Natural killer cell treated with Interleukin-12 subunit alpha and Interleukin-12 subunit beta and Interleukin-15 and Interleukin-18, amount 100 ng/mL, for 72 hours (primary cell): ENCODE measurements at regions not wholly inside any gene's neighbourhood (a gene's known extent, or its start where the extent isn't known, plus 50 kb on each side); places are given as distances from the start of the nearest gene placed in this dataset.

ENCODE experiments used
- ATAC-seq, 2 donors: fragments of 150-1000 bp; cut with Tn5 transposase in 1 of 2; sonication (Bioruptor Pico), chemical (Tn5 transposase) in 1 of 2; 2 replicates each; pipeline ENCODE4 v1.10.0; 2021
- DNase-seq: peaks from one replicate; pipeline ENCODE4 v3.0.0; 2022; ENCODE audit warnings: low spot score
- H3K27ac Mint-ChIP-seq, 2 donors: 1 replicate in 1 of 2; 2 replicates in 1 of 2; pipeline ENCODE4 v1.8.0; 2022; ENCODE audit warnings: mixed read lengths in 2 of 2, mild to moderate bottlenecking in 1 of 2, moderate library complexity in 1 of 2
- H3K27me3 Mint-ChIP-seq, 2 donors: 1 replicate in 1 of 2; 2 replicates in 1 of 2; pipeline ENCODE4 v1.8.0; 2022; ENCODE audit warnings: mixed read lengths in 2 of 2
- H3K36me3 Mint-ChIP-seq: one replicate; pipeline ENCODE4 v1.8.0; 2022; ENCODE audit warnings: mixed read lengths
- H3K4me1 Mint-ChIP-seq, 2 donors: 1 replicate in 1 of 2; 2 replicates in 1 of 2; pipeline ENCODE4 v1.8.0; 2022; ENCODE audit warnings: low read depth in 2 of 2, mixed read lengths in 2 of 2, mild to moderate bottlenecking in 1 of 2
- H3K4me3 Mint-ChIP-seq: one replicate; pipeline ENCODE4 v1.8.0; 2022; ENCODE audit warnings: mixed read lengths
- H3K9me3 Mint-ChIP-seq: 2 replicates; pipeline ENCODE4 v1.8.0; 2022; ENCODE audit warnings: mixed read lengths

DNA sequence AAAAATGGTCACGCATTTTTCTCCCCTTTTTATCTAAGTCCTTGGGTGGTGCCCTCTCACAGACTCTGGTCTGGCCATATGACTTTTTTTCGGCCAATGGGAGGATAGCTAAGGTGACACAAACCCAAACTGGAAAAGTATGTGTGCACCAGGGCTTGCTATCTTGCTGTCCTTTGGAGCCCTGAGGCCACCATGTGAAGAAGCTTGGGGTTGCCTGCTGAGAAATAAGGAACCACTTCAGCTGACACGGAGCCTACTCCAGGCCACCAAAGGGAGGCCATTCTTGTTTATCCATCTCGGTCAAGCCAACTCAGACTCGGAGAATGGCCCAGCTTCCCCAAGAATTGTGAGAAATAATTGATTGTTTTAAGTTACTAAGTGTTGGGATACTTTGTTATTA lies 111.4 kb upstream of the ZFHX3 start:
- Mint-ChIP-seq H3K4me1 (peaks cover 7% of the 10 kb centered on the region in 2 donors), H3K27ac (no peak overlapping the region), H3K36me3 (no peaks in the 10 kb centered on the region), H3K4me3 (no peak overlapping the region), H3K9me3 (no peaks in the 10 kb centered on the region), H3K27me3 (peaks cover 0 to 3% of the 10 kb centered on the region in 2 donors)
- no peak for ATAC-seq
- DNase-seq, result no peak

DNA sequence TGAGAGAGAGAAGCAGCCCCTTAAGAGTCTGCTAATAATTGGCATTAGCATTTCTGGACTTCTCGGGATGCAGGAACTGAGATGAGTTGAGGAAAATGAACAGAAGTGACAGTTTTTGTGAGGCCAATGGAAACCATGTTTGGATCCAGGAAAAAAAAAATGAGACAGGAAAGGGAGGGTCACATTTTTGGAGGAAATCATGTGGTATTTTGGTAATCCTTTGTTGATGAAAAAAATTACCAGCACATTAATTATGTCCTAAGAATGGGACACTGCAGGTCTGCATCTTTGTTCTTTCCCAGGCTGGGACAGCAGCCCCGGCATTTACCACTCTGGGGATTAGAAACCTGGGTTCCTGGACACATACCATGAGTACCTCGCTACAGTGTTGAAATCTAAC lies 109.9 kb upstream of the ZFHX3 start:
- DNase-seq (no peak), ATAC-seq (no peak)
- peaks cover 7 to 9% of the 10 kb centered on the region in 2 donors for H3K4me1 Mint-ChIP-seq
- H3K27ac Mint-ChIP-seq, result no peak overlapping the region
- H3K9me3 Mint-ChIP-seq, result no peaks in the 10 kb centered on the region
- peaks cover under 1 to 5% of the 10 kb centered on the region in 2 donors for H3K27me3 Mint-ChIP-seq
- no peaks in the 10 kb centered on the region for H3K36me3 Mint-ChIP-seq
- no peak overlapping the region for H3K4me3 Mint-ChIP-seq

DNA sequence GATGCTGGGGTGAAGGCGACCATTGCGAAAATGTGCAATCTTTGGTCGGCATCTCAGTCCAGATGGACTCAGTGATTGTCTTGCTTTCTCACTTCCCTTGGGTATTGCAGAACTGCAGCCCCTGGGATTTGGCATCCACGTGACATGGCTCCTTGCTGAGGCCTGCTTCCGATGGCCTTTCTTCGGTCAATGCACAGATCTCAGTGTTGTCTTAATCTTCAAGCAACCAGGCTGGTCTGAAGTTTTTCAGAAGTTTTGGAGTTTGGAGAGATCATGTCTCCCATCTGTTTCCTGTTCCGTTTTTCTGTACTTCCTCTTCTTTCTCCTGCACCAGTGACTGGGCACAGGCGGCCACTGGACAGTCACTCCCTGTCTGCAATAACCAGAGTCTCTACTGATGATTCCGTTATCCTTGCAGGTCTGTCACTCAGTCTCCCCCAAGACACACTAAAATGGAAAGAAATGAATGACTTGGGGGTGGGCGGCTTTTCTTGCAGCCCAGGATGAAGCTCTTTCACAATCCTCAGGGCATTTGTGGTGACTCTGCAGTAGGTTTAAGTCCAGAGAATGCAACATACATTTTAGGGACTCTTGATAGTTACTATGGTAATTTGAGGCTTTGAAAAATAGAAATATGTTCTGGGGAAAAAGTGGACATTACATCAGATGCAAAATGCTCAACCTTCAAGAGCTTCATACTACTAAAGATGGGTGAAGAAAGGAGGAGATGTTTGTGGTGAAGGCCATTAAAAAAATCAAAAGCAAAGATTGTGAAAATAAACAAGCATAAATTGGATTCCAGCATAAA lies 106.3 kb upstream of the ZFHX3 start:
- no peaks in the 10 kb centered on the region for H3K36me3 Mint-ChIP-seq
- no peaks in the 10 kb centered on the region for H3K9me3 Mint-ChIP-seq
- no peak overlapping the region for H3K27ac Mint-ChIP-seq
- H3K27me3 Mint-ChIP-seq, result peaks cover 14 to 15% of the 10 kb centered on the region in 2 donors
- H3K4me3 Mint-ChIP-seq, result no peak overlapping the region
- ATAC-seq, result peak in 1 of 2 donors; percentile 13
- DNase-seq, result no peak
- peaks cover 7 to 9% of the 10 kb centered on the region in 2 donors for H3K4me1 Mint-ChIP-seq

DNA sequence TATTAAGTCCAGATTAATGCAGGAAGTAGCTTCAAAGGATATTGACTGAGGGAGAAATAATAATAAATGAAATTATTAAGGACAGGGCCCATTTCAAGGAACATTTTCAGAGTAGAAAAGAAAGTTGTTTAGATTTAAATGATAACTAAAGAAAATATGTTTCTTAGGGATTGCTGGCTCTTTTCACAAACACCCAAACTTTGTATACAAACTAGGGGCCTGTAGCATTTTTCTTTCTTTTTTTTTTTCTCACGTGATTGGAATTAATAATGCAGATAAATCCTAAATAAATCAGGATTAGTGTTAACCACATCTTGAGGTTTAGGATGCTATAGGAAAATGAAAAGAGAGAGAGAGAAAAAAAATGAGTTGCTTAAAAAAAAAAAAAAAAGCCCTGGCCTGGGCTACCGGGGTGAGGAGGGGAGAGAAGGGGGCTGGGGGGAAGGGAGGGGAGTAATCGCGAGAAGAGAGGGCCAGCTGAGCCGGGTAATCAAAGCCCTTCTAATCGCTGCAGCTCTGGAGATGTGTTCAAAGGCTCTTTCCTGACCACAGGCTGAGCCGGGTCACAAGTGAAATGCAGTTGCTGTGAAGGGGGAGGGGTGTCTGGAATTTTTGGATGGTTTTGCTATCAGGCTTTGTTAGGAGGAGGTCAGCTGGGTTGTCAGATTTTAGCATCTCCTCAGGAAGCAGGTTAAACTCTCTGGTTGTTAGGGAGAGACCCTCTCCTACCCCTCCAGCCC lies 104.6 kb upstream of the ZFHX3 start:
- H3K27me3 Mint-ChIP-seq, result peaks cover 14 to 15% of the 10 kb centered on the region in 2 donors
- H3K36me3 Mint-ChIP-seq, result no peaks in the 10 kb centered on the region
- H3K27ac Mint-ChIP-seq, result no peak overlapping the region
- H3K9me3 Mint-ChIP-seq, result no peaks in the 10 kb centered on the region
- H3K4me3 Mint-ChIP-seq, result no peak overlapping the region
- peaks cover 0 to 3% of the 10 kb centered on the region in 2 donors for H3K4me1 Mint-ChIP-seq
- DNase-seq (no peak), ATAC-seq (no peak)

DNA sequence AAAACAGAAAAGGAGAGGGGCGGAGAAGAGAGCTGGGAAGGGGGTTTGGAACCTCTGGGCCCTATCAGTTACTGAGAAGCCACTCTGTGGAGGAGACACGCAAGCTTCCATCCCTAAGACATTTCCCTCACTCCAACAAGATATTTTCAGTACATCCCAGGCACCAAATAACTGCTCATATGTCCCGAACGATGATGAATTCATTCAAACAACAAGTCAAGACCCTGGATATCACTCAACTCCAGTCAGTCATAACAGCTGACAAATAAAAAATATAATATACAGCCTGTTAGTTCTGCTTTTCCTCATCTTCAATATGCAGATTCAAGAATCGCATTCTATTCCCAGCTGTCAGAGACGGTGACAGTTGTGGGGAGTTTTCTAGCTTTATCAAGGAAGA lies 104.0 kb upstream of the ZFHX3 start:
- DNase-seq (no peak), ATAC-seq (no peak)
- H3K9me3 Mint-ChIP-seq, result no peaks in the 10 kb centered on the region
- H3K4me3 Mint-ChIP-seq, result no peak overlapping the region
- H3K36me3 Mint-ChIP-seq, result no peaks in the 10 kb centered on the region
- peaks cover 14 to 15% of the 10 kb centered on the region in 2 donors for H3K27me3 Mint-ChIP-seq
- H3K4me1 Mint-ChIP-seq, result peaks cover 0 to 3% of the 10 kb centered on the region in 2 donors
- H3K27ac Mint-ChIP-seq, result no peak overlapping the region

DNA sequence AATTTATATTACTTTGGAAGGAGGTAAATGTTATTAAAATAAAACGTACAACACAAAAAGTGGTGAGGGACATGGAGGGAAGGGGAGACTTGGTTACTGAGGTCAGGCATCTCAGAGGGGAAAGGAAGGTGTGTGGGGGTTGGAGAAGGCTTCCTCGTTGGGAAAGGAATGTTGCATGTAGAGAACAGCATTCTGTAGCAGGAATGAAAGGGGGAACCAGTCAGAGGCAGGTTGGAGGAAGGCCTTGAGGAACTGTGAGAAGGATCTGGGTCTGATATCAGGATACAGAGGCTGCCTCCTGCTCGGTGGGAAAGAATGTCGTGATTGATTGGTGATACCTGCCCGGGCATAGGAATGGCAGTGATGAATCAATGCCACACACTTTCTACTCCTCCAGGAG lies 103.3 kb upstream of the ZFHX3 start:
- no peak for DNase-seq
- H3K9me3 Mint-ChIP-seq, result no peaks in the 10 kb centered on the region
- no peak overlapping the region for H3K4me3 Mint-ChIP-seq
- no peaks in the 10 kb centered on the region for H3K36me3 Mint-ChIP-seq
- peaks cover 0 to 3% of the 10 kb centered on the region in 2 donors for H3K4me1 Mint-ChIP-seq
- peaks cover 14 to 15% of the 10 kb centered on the region in 2 donors for H3K27me3 Mint-ChIP-seq
- H3K27ac Mint-ChIP-seq, result peak overlapping the region in 1 of 2 donors; percentile 24
- ATAC-seq, result no peak

DNA sequence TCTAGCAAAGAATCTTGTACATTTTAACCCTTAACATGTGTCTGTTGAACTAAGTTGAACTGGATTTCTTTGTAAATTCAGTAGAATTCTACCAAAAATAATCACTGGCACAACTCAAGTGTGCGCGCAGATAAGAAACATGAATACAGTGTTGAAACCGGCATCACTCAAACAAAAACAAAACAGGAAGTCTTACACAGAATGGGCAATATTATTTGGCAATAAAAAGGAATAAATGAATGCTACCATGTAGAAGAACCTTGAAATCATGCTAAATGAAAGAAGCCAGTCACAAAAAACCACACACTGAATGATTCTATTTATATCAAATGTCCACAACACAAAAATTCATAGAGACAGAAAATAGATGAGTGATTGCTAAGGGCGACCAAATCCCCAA lies 102.9 kb upstream of the ZFHX3 start:
- no peak for ATAC-seq
- Mint-ChIP-seq H3K9me3 (no peaks in the 10 kb centered on the region), H3K27ac (no peak overlapping the region), H3K27me3 (peaks cover 14 to 15% of the 10 kb centered on the region in 2 donors), H3K4me3 (no peak overlapping the region), H3K36me3 (no peaks in the 10 kb centered on the region), H3K4me1 (peaks cover 0 to 3% of the 10 kb centered on the region in 2 donors)
- no peak for DNase-seq

DNA sequence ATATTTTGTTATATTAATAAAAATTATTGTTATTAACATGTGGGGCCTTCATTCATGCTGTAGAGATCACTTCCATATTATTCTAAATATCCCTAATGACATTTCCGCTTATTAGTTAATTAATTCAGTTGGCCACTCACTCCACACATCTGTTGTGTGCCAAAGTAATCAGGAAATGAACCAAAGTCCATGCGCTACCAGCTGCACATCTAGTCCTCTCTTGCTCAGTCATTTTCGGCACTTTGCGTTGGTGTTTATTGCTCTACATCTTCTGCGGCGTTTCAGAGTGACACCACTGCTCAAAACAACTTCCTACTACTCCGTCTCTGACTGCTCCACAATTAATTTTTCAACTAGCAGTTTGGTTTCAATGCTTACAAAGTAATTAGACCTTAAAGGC lies 101.4 kb upstream of the ZFHX3 start:
- ATAC-seq, result no peak
- Mint-ChIP-seq H3K36me3 (no peaks in the 10 kb centered on the region), H3K4me3 (no peak overlapping the region), H3K27ac (no peak overlapping the region), H3K4me1 (peaks cover 0 to 2% of the 10 kb centered on the region in 2 donors), H3K27me3 (peaks cover 12 to 15% of the 10 kb centered on the region in 2 donors), H3K9me3 (no peaks in the 10 kb centered on the region)
- no peak for DNase-seq

DNA sequence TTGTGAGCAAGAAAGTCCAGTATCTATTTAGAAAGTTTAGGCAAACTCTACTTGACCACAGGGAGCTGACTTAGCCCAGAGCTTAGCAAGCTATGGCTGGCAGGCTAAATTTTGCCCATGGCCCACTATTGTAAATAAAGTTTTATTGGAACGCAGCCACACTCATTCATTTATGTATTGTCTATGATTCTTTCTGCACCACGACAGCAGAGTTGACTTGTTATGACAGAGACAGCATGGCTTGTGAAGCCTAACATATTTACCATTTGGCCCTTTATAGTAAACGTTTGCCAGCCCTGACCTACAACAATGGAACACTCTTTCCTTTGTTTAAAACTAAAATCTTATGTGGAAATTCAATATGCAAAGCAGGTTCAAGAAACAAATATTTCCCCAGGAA lies 100.0 kb upstream of the ZFHX3 start:
- no peaks in the 10 kb centered on the region for H3K4me1 Mint-ChIP-seq
- no peak overlapping the region for H3K4me3 Mint-ChIP-seq
- DNase-seq (no peak), ATAC-seq (no peak)
- H3K9me3 Mint-ChIP-seq, result no peaks in the 10 kb centered on the region
- H3K27ac Mint-ChIP-seq, result no peak overlapping the region
- no peaks in the 10 kb centered on the region for H3K36me3 Mint-ChIP-seq
- peaks cover 9 to 15% of the 10 kb centered on the region in 2 donors for H3K27me3 Mint-ChIP-seq

DNA sequence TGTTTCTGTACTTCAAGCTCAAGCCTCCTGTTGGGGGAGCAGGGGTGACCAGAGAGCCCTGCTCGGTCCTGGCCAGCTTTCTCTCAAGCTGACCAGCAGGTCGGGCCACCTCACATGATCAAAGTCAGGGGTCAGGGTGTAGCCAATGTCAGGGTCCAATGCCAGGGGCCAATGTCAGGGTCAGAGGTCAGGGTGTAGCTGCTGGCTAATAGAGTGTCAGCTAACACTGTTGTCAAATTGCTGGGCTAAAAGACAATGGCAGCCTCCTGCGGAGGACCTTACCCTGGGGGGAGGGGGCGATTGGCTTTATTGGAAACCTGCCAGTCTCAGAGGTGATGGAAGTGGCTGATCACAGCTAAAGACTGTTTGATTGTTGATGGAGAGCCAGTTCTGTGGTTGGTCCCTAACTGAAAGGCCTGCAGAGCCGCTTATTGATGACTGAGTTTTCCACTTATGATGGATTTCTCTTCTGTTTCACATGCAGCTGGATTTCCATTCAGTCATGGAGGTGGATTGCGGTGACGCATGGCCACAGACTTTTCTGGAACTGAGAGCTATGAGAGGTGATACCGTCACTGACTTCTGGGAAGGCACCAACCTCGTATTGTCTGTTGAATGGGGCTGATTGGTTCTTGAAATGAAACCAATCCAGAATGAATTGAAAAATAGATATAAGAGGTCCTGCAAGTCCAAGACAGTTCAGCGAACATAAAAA lies 97.4 kb upstream of the ZFHX3 start:
- no peak overlapping the region for H3K4me3 Mint-ChIP-seq
- no peak for ATAC-seq
- no peaks in the 10 kb centered on the region for H3K36me3 Mint-ChIP-seq

DNA sequence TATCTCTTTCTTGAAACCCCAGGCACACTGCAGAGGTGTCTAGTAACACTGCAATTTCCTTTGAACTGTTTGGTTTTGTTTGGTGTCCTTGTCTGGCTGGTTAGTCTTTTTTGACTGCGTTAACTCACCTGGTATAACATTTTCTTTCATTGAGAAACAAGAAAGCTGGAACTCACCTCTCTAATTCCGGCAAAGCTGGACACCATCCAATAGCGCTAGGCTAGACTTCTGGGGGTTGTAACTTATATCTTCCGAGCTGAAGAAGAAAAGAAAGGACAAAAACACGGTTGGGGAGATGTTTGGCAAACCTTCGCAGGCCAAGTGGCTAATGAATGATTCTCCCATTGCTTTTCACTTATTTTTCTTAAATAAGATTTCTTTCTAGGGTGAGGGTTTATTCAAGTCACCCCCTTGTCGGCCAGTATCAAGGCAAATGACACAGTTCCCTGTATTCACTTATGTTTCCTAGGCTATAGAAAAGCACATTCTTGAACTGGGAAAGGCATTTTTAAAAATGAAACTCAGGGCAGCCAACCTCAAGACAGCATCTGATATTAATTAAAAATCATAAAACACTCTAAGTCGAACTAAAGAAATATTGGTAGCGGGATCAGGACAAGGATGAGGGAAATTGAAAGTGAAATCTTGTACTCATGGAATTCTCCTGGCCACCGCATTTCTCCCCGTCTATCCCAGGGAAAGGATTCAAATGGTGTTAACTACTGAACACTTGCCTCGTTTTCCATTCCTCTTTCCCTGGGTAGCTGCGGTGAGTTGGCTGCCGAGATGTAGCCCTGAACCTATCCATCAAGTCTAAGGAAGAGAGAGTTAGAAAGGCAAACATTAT lies 95.9 kb upstream of the ZFHX3 start:
- Mint-ChIP-seq H3K4me3 (no peak overlapping the region), H3K4me1 (no peaks in the 10 kb centered on the region), H3K9me3 (no peaks in the 10 kb centered on the region), H3K27ac (no peak overlapping the region), H3K36me3 (no peaks in the 10 kb centered on the region), H3K27me3 (peaks cover 0 to 4% of the 10 kb centered on the region in 2 donors)
- ATAC-seq, result no peak
- no peak for DNase-seq

More for the DNA sequence above, 97.4 kb upstream of the ZFHX3 start:
- Mint-ChIP-seq H3K27me3 (peaks cover 0 to 6% of the 10 kb centered on the region in 2 donors), H3K9me3 (no peaks in the 10 kb centered on the region), H3K27ac (no peak overlapping the region), H3K4me1 (no peaks in the 10 kb centered on the region)
- no peak for DNase-seq

DNA sequence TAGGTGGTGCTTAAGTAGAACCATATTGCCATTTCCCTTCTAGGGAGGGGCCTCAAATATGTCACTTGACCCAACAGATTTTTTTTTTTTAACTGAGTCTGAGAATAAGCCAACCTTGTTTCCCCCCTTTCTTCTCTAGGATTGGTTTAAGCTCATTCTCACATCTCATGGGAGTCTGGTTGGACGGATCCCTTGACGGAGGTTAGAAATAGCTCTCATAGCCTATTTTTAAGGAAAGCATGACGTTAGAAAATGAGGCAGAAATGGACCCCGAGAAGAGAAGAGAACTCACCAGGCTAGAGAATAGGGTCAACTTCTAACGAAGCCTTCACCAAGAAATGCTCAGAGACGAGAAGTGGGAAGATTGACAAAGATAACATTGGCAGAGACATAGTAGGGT lies 95.1 kb upstream of the ZFHX3 start:
- ATAC-seq (no peak), DNase-seq (no peak)
- no peak overlapping the region for H3K4me3 Mint-ChIP-seq
- no peaks in the 10 kb centered on the region for H3K9me3 Mint-ChIP-seq
- peaks cover 0 to 4% of the 10 kb centered on the region in 2 donors for H3K27me3 Mint-ChIP-seq
- H3K36me3 Mint-ChIP-seq, result no peaks in the 10 kb centered on the region
- no peaks in the 10 kb centered on the region for H3K4me1 Mint-ChIP-seq
- no peak overlapping the region for H3K27ac Mint-ChIP-seq
